CD4-positive, CD25-positive, alpha-beta regulatory T cell (primary cell): ENCODE measurements at regions not wholly inside any gene's neighbourhood (a gene's known extent, or its start where the extent isn't known, plus 50 kb on each side); places are given as distances from the start of the nearest gene placed in this dataset.

Source experiments
- ATAC-seq, 2 donors: fragments of 150-1000 bp; cut with Tn5 transposase; one replicate each; pipeline ENCODE4 v1.10.0; 2021; ENCODE audit warnings: low read depth in 2 of 2, moderate number of reproducible peaks in 2 of 2, moderate library complexity in 1 of 2
- DNase-seq, 3 donors: peaks; one replicate each; pipeline versions ENCODE4 v3.0.0 to v3.0.0-alpha.2; 2012 to 2022; ENCODE audit warnings: mixed read lengths in 1 of 3
- H3K27ac ChIP-seq: one replicate; pipeline ENCODE4 v1.7.0; 2013; ENCODE audit warnings: mild to moderate bottlenecking, low read length; ENCODE audit not compliant: insufficient read depth, poor library complexity, severe bottlenecking
- H3K27me3 ChIP-seq: one replicate; pipeline ENCODE4 v1.7.0; 2013; ENCODE audit warnings: low read length; ENCODE audit not compliant: control insufficient read depth, insufficient read depth
- H3K36me3 ChIP-seq: one replicate; pipeline ENCODE4 v1.7.0; 2013; ENCODE audit warnings: mild to moderate bottlenecking, low read length, moderate library complexity; ENCODE audit not compliant: control insufficient read depth, insufficient read depth
- H3K4me1 ChIP-seq: 2 replicates; pipeline ENCODE4 v1.7.0; 2013; ENCODE audit warnings: mild to moderate bottlenecking, low read length; ENCODE audit not compliant: insufficient read depth, control insufficient read depth, poor library complexity, severe bottlenecking
- H3K4me3 ChIP-seq: one replicate; pipeline ENCODE4 v1.7.0; 2013; ENCODE audit warnings: low read depth, mild to moderate bottlenecking, low read length, moderate library complexity
- H3K9me3 ChIP-seq, 2 experiments: 1 replicate in 1 of 2; 2 replicates in 1 of 2; pipeline ENCODE4 v1.7.0; 2013; ENCODE audit warnings: low read length in 2 of 2, mild to moderate bottlenecking in 1 of 2, moderate library complexity in 1 of 2; ENCODE audit not compliant: control insufficient read depth in 2 of 2
- H3K27ac Mint-ChIP-seq, 3 donors: one replicate each; pipeline ENCODE4 v1.8.0; 2020 to 2022; ENCODE audit warnings: mild to moderate bottlenecking in 3 of 3, mixed read lengths in 3 of 3, moderate library complexity in 2 of 3
- H3K27me3 Mint-ChIP-seq: one replicate; pipeline ENCODE4 v1.8.0; 2022; ENCODE audit warnings: mild to moderate bottlenecking, mixed read lengths
- H3K36me3 Mint-ChIP-seq: one replicate; pipeline ENCODE4 v1.8.0; 2020; ENCODE audit warnings: mixed read lengths
- H3K4me1 Mint-ChIP-seq, 4 donors: one replicate each; pipeline ENCODE4 v1.8.0; 2020 to 2022; ENCODE audit warnings: mixed read lengths in 4 of 4, mild to moderate bottlenecking in 1 of 4
- H3K4me3 Mint-ChIP-seq, 4 donors: one replicate each; pipeline ENCODE4 v1.8.0; 2020 to 2022; ENCODE audit warnings: mild to moderate bottlenecking in 4 of 4, mixed read lengths in 4 of 4, moderate library complexity in 3 of 4
- H3K9me3 Mint-ChIP-seq, 7 donors: one replicate each; pipeline ENCODE4 v1.8.0; 2020 to 2022; ENCODE audit warnings: mixed read lengths in 7 of 7, mild to moderate bottlenecking in 3 of 7, moderate library complexity in 2 of 7

DNA sequence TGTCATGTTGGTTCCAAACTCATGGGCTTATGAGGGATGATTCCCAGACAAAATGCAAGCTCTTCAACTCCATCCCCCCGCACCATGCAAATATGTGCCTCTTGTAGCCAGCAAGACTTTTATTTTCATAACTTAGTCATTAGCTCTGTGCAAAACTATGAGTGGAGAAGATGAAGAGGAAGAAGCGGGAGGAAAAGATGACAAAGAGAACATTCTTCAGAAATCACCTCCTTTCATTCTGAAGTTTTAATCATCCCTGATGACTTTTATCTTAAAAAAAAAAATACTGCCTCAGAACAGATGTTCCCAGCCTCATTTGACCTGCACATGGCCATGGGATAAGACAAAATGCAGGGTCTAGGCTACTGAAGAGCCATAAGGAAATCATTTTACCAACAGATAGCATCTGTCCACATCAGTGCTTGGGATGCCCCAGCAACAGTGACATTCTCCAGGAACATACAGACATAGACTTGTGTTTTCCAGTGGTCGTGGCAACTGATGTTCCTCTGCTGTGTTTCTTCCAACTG lies 145.5 kb downstream of the WNT5A start:
- Histone ChIP-seq H3K27ac (no peak overlapping the region), H3K4me1 (no peaks in the 10 kb centered on the region), H3K9me3 (no peaks in the 10 kb centered on the region), H3K4me3 (no peak overlapping the region), H3K27me3 (no peaks in the 10 kb centered on the region), H3K36me3 (no peaks in the 10 kb centered on the region)
- Mint-ChIP-seq H3K4me3 (no peak overlapping the region), H3K27me3 (no peaks in the 10 kb centered on the region), H3K36me3 (no peaks in the 10 kb centered on the region), H3K4me1 (no peaks in the 10 kb centered on the region), H3K9me3 (peaks cover 0 to 6% (median 4%) of the 10 kb centered on the region in 7 donors), H3K27ac (no peak overlapping the region)
- ATAC-seq, result no peak
- no peak for DNase-seq

DNA sequence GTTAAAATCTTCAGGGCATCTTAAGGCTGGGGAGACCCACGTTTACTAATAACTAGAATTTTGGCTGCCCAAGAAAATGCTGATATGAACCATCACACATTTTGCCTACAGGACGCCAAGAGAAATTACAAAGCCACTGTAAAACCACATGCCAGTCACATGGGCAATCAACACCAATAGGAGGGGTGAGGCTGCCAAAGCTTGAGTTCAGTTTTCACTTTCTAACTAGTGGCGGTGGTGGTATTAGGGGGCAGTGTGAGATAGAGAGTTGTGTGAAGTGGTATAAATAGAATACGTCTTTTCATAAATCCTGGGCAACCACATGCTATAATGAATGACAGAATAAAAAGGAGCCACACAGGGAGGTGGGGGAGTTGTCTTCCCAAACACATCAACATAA lies 147.3 kb downstream of the WNT5A start:
- Mint-ChIP-seq H3K36me3 (no peaks in the 10 kb centered on the region), H3K4me1 (no peaks in the 10 kb centered on the region), H3K9me3 (peaks cover 0 to 6% (median 5%) of the 10 kb centered on the region in 7 donors), H3K27ac (no peak overlapping the region), H3K4me3 (no peak overlapping the region), H3K27me3 (no peaks in the 10 kb centered on the region)
- Histone ChIP-seq H3K9me3 (no peaks in the 10 kb centered on the region), H3K27ac (no peak overlapping the region), H3K27me3 (no peaks in the 10 kb centered on the region), H3K36me3 (no peaks in the 10 kb centered on the region), H3K4me3 (no peak overlapping the region), H3K4me1 (no peaks in the 10 kb centered on the region)
- DNase-seq, result no peak
- ATAC-seq, result no peak

DNA sequence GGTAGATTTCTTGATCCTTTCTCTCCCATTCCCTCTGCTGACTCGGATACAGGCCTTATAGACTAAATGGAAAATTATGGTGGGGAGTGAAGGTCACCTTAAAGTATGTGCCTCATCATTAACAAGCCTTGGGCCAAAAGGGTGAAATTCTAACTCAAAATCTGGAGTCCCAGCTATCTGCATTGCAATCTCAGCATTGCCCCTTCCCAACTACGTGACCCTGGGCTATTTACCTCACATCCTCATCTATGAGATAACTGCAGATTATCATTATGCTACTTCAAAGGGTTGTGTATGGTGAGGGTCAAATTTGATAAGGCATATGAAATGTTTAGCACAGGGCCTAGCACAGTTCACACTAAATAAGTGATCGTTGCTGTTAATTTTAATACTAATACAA lies 147.7 kb downstream of the WNT5A start:
- Histone ChIP-seq H3K4me1 (no peaks in the 10 kb centered on the region), H3K9me3 (no peaks in the 10 kb centered on the region), H3K27me3 (no peaks in the 10 kb centered on the region), H3K27ac (no peak overlapping the region), H3K36me3 (no peaks in the 10 kb centered on the region), H3K4me3 (no peak overlapping the region)
- DNase-seq, result no peak
- Mint-ChIP-seq H3K4me1 (no peaks in the 10 kb centered on the region), H3K4me3 (no peak overlapping the region), H3K27ac (no peak overlapping the region), H3K9me3 (peaks cover 0 to 5% (median 2%) of the 10 kb centered on the region in 7 donors), H3K36me3 (no peaks in the 10 kb centered on the region), H3K27me3 (no peaks in the 10 kb centered on the region)
- ATAC-seq, result no peak

- no peaks in the 10 kb centered on the region for H3K4me1 Mint-ChIP-seq
- Histone ChIP-seq H3K4me1 (no peaks in the 10 kb centered on the region), H3K4me3 (no peak overlapping the region), H3K27ac (no peak overlapping the region), H3K36me3 (no peaks in the 10 kb centered on the region), H3K9me3 (no peaks in the 10 kb centered on the region), H3K27me3 (no peaks in the 10 kb centered on the region)
- no peak for ATAC-seq
- H3K9me3 Mint-ChIP-seq, result peaks cover 0 to 7% (median 3%) of the 10 kb centered on the region in 7 donors
- H3K27ac Mint-ChIP-seq, result no peak overlapping the region
- no peaks in the 10 kb centered on the region for H3K36me3 Mint-ChIP-seq
- DNase-seq, result no peak
- no peaks in the 10 kb centered on the region for H3K27me3 Mint-ChIP-seq
- no peak overlapping the region for H3K4me3 Mint-ChIP-seq
These were observed 149.4 kb downstream of the WNT5A start for GRCh38 chr3:55337641-55338180.

- Mint-ChIP-seq H3K27me3 (no peaks in the 10 kb centered on the region), H3K9me3 (peaks cover 0 to 18% (median 5%) of the 10 kb centered on the region in 7 donors)
These were observed 153.2 kb downstream of the WNT5A start for GRCh38 chr3:55333923-55334322.

GRCh38 chr3:55333046-55333445 lies 154.1 kb downstream of the WNT5A start:
- Histone ChIP-seq H3K9me3 (peaks cover 0 to 2% of the 10 kb centered on the region in 2 experiments), H3K27ac (no peak overlapping the region), H3K27me3 (no peaks in the 10 kb centered on the region), H3K36me3 (no peaks in the 10 kb centered on the region), H3K4me1 (no peaks in the 10 kb centered on the region), H3K4me3 (no peak overlapping the region)
- Mint-ChIP-seq H3K9me3 (peaks cover 0 to 18% (median 3%) of the 10 kb centered on the region in 7 donors), H3K27ac (no peak overlapping the region), H3K36me3 (no peaks in the 10 kb centered on the region), H3K27me3 (no peaks in the 10 kb centered on the region), H3K4me3 (no peak overlapping the region), H3K4me1 (no peaks in the 10 kb centered on the region)
- DNase-seq (no peak), ATAC-seq (no peak)

More at GRCh38 chr3:55333923-55334322, 153.2 kb downstream of the WNT5A start:
- H3K9me3 ChIP-seq, result no peaks in the 10 kb centered on the region
- H3K4me3 ChIP-seq, result no peak overlapping the region
- no peaks in the 10 kb centered on the region for H3K4me1 ChIP-seq
- Mint-ChIP-seq H3K36me3 (no peaks in the 10 kb centered on the region), H3K4me1 (no peaks in the 10 kb centered on the region), H3K27ac (no peak overlapping the region), H3K4me3 (no peak overlapping the region)
- DNase-seq (no peak), ATAC-seq (no peak)
- H3K36me3 ChIP-seq, result no peaks in the 10 kb centered on the region
- no peak overlapping the region for H3K27ac ChIP-seq
- H3K27me3 ChIP-seq, result no peaks in the 10 kb centered on the region

GRCh38 chr3:55332176-55332575 lies 154.9 kb downstream of the WNT5A start:
- H3K36me3 Mint-ChIP-seq, result no peaks in the 10 kb centered on the region
- peaks cover 0 to 18% (median 3%) of the 10 kb centered on the region in 7 donors for H3K9me3 Mint-ChIP-seq
- no peaks in the 10 kb centered on the region for H3K36me3 ChIP-seq
- H3K27ac ChIP-seq, result no peak overlapping the region
- no peaks in the 10 kb centered on the region for H3K27me3 ChIP-seq
- DNase-seq, result no peak
- no peak for ATAC-seq
- H3K4me3 Mint-ChIP-seq, result no peak overlapping the region
- no peak overlapping the region for H3K4me3 ChIP-seq
- no peaks in the 10 kb centered on the region for H3K4me1 ChIP-seq
- no peaks in the 10 kb centered on the region for H3K27me3 Mint-ChIP-seq
- no peak overlapping the region for H3K27ac Mint-ChIP-seq
- peaks cover 0 to 2% of the 10 kb centered on the region in 2 experiments for H3K9me3 ChIP-seq
- H3K4me1 Mint-ChIP-seq, result no peaks in the 10 kb centered on the region

DNA sequence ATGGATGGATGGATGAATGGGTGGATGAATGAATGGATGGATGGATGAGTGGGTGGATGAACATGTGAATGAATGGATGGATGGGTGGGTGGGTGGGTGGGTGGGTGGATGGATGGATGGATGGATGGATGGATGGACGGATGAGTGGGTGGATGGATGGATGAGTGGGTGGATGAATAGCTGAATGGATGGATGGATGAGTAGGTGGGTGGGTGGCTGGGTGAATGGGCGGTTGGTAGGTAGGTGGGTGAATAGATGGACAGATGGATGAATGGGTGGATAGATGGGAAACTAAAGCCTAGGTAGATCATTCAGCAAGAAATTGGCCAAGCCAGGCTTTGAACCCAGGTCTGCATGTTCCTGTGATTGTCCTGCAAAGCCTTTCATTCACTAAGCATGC lies 155.6 kb downstream of the WNT5A start:
- Mint-ChIP-seq H3K27me3 (no peaks in the 10 kb centered on the region), H3K4me3 (no peak overlapping the region), H3K4me1 (no peaks in the 10 kb centered on the region), H3K27ac (no peak overlapping the region), H3K36me3 (no peaks in the 10 kb centered on the region), H3K9me3 (peaks cover 0 to 25% (median 3%) of the 10 kb centered on the region in 7 donors)
- Histone ChIP-seq H3K36me3 (no peaks in the 10 kb centered on the region), H3K4me3 (no peak overlapping the region), H3K4me1 (no peaks in the 10 kb centered on the region), H3K27ac (no peak overlapping the region), H3K27me3 (no peaks in the 10 kb centered on the region), H3K9me3 (peaks cover 0 to 2% of the 10 kb centered on the region in 2 experiments)
- DNase-seq (no peak), ATAC-seq (no peak)
